ENCODE measurements at regions not wholly inside any gene's neighbourhood (a gene's known extent, or its start where the extent isn't known, plus 50 kb on each side); places are given as distances from the start of the nearest gene placed in this dataset.

- no peak overlapping the region for H3K4me3 ChIP-seq (ENCODE audit: low read depth, low read length)
- no peak for TF ChIP-seq CTCF (IDR thresholded peaks at IDR 0.05; ENCODE audit: low read depth, low read length)
These were observed 1341.8 kb upstream of the CDH9 start for GRCh38 chr5:28380167-28380566.

- H3K4me3 ChIP-seq (ENCODE audit: low read depth, low read length), result no peak overlapping the region
- TF ChIP-seq CTCF (IDR thresholded peaks at IDR 0.05; ENCODE audit: low read depth, low read length), result no peak
These were observed 1336.1 kb upstream of the CDH9 start for GRCh38 chr5:28374492-28374967.

GRCh38 chr5:28370896-28371295 is 1332.5 kb upstream of the CDH9 start:
- no peak for TF ChIP-seq CTCF (IDR thresholded peaks at IDR 0.05; ENCODE audit: low read depth, low read length)
- H3K4me3 ChIP-seq (ENCODE audit: low read depth, low read length), result no peak overlapping the region

- no peak overlapping the region for H3K4me3 ChIP-seq (ENCODE audit: low read depth, low read length)
- TF ChIP-seq CTCF (IDR thresholded peaks at IDR 0.05; ENCODE audit: low read depth, low read length), result no peak
These were observed 1331.0 kb upstream of the CDH9 start for GRCh38 chr5:28369418-28369817.

- H3K4me3 ChIP-seq (ENCODE audit: low read depth, low read length), result no peak overlapping the region
- no peak for TF ChIP-seq CTCF (IDR thresholded peaks at IDR 0.05; ENCODE audit: low read depth, low read length)
These were observed 1317.4 kb upstream of the CDH9 start for GRCh38 chr5:28355831-28356230.

GRCh38 chr5:28346696-28347095 is 1308.3 kb upstream of the CDH9 start:
- H3K4me3 ChIP-seq (ENCODE audit: low read depth, low read length), result no peak overlapping the region
- TF ChIP-seq CTCF (IDR thresholded peaks at IDR 0.05; ENCODE audit: low read depth, low read length), result no peak

GRCh38 chr5:28344836-28345433 is 1306.5 kb upstream of the CDH9 start:
- no peak for TF ChIP-seq CTCF (IDR thresholded peaks at IDR 0.05; ENCODE audit: low read depth, low read length)
- H3K4me3 ChIP-seq (ENCODE audit: low read depth, low read length), result no peak overlapping the region

All from WI38 (cell line).